ENCODE measurements at regions not wholly inside any gene's neighbourhood (a gene's known extent, or its start where the extent isn't known, plus 50 kb on each side); places are given as distances from the start of the nearest gene placed in this dataset.

DNA sequence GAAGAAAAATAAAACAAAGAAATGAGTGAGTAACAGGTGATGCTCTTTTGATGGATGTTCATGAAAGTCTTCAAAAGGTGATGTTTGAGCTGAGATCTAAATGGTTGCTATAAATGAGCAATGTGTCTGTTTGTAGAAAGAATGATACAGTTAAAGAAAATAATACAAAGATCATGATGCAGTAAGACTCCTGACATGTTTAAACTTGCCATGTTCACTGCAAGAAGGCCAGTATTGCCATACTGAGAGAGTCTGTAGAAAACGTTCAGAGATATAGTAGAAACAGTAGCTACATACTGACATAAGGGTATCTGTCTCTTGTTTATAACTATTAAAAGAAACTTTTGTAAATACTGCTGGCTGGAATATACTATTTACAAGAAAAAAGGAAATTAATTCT, 1609.2 kb upstream of the ACO1 start:
- Histone ChIP-seq H3K4me1 (ENCODE audit: control insufficient read depth, insufficient read depth, low read length) (no peaks in the 10 kb centered on the region), H3K27me3 (ENCODE audit: control insufficient read depth, insufficient read depth, low read length) (no peaks in the 10 kb centered on the region), H4K20me1 (ENCODE audit: insufficient read depth, low read length) (no peaks in the 10 kb centered on the region), H2BK20ac (ENCODE audit: low read depth, low read length) (no peak overlapping the region), H3K4ac (ENCODE audit: low read depth, low read length) (no peak overlapping the region), H2AK5ac (ENCODE audit: low read depth, low read length) (no peak overlapping the region), H3K23ac (ENCODE audit: low read depth, low read length) (no peak overlapping the region), H3K4me3 (ENCODE audit: insufficient read depth, low read depth, low read length) (no peak overlapping the region), H2BK15ac (ENCODE audit: low read depth, low read length) (no peak overlapping the region), H4K8ac (ENCODE audit: low read depth in 2 of 2, low read length in 2 of 2) (no peak overlapping the region), H3K27ac (ENCODE audit: insufficient read depth, low read length) (no peak overlapping the region), H2AFZ (replicated peaks; ENCODE audit: low read length, poor library complexity) (no peak overlapping the region), H2AK9ac (replicated peaks; ENCODE audit: low read depth, low read length, poor library complexity) (no peak overlapping the region), H2BK120ac (ENCODE audit: low read depth, low read length) (no peak overlapping the region), H3K56ac (ENCODE audit: extremely low read depth, insufficient read depth, low read length) (no peak overlapping the region), H4K91ac (ENCODE audit: insufficient read depth, low read depth, low read length) (no peak overlapping the region), H3K4me2 (ENCODE audit: low read depth, low read length) (no peak overlapping the region), H4K5ac (ENCODE audit: low read depth, low read length) (no peak overlapping the region), H3K36me3 (ENCODE audit: control insufficient read depth, insufficient read depth, low read length) (no peaks in the 10 kb centered on the region), H3K9ac (ENCODE audit: low read depth, low read length) (no peak overlapping the region), H3K9me3 (ENCODE audit: control insufficient read depth, insufficient read depth, low read length) (peaks cover 13% of the 10 kb centered on the region), H3K9me1 (ENCODE audit: insufficient read depth, low read length) (no peaks in the 10 kb centered on the region), H3K79me1 (ENCODE audit: low read depth in 1 of 2, low read length in 2 of 2) (no peaks in the 10 kb centered on the region), H3K14ac (replicated peaks; ENCODE audit: low read depth, low read length) (no peak overlapping the region), H2BK5ac (ENCODE audit: low read depth, low read length, poor library complexity, severe bottlenecking) (no peak overlapping the region), H3K18ac (ENCODE audit: low read depth, low read length) (no peak overlapping the region)
- dilution Hi-C loops (cut with HindIII; ENCODE audit: low sequenced_read_pairs, unreplicated experiment) (no loop called here), intact Hi-C loops (cut with micrococcal nuclease) (no loop called here), in situ Hi-C loops (cut with MboI; ENCODE audit: low sequenced_read_pairs) (no loop called here)
- TF ChIP-seq MXI1 (IDR thresholded peaks at IDR 0.05; ENCODE audit: borderline replicate concordance, low read depth, low read length): no peak
- no peak for TF ChIP-seq RCOR1 (IDR thresholded peaks at IDR 0.05; ENCODE audit: insufficient replicate concordance, low read length)
- TF ChIP-seq NFE2L2 (IDR thresholded peaks at IDR 0.05; ENCODE audit: low read depth, low read length): no peak
- TF ChIP-seq, protein P1, sequence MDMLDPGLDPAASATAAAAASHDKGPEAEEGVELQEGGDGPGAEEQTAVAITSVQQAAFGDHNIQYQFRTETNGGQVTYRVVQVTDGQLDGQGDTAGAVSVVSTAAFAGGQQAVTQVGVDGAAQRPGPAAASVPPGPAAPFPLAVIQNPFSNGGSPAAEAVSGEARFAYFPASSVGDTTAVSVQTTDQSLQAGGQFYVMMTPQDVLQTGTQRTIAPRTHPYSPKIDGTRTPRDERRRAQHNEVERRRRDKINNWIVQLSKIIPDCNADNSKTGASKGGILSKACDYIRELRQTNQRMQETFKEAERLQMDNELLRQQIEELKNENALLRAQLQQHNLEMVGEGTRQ (IDR thresholded peaks at IDR 0.05; ENCODE audit: low read depth, low read length): no peak
- no peak for TF ChIP-seq CEBPB (IDR thresholded peaks at IDR 0.05; ENCODE audit: low read depth, low read length)
- no peak for TF ChIP-seq BHLHE40 (IDR thresholded peaks at IDR 0.05; ENCODE audit: low read depth, low read length)
- TF ChIP-seq FOS (IDR thresholded peaks at IDR 0.05; ENCODE audit: low read depth, low read length): no peak
- TF ChIP-seq SMC3 (IDR thresholded peaks at IDR 0.05; ENCODE audit: low read depth, low read length): no peak
- no peak for TF ChIP-seq MAZ (IDR thresholded peaks at IDR 0.05; ENCODE audit: borderline replicate concordance, low read depth, low read length)
- TF ChIP-seq RFX5 (IDR thresholded peaks at IDR 0.05; ENCODE audit: low read depth, low read length): no peak
- no peak for TF ChIP-seq CHD1 (IDR thresholded peaks at IDR 0.05; ENCODE audit: low read depth, low read length)
- TF ChIP-seq, protein P2, sequence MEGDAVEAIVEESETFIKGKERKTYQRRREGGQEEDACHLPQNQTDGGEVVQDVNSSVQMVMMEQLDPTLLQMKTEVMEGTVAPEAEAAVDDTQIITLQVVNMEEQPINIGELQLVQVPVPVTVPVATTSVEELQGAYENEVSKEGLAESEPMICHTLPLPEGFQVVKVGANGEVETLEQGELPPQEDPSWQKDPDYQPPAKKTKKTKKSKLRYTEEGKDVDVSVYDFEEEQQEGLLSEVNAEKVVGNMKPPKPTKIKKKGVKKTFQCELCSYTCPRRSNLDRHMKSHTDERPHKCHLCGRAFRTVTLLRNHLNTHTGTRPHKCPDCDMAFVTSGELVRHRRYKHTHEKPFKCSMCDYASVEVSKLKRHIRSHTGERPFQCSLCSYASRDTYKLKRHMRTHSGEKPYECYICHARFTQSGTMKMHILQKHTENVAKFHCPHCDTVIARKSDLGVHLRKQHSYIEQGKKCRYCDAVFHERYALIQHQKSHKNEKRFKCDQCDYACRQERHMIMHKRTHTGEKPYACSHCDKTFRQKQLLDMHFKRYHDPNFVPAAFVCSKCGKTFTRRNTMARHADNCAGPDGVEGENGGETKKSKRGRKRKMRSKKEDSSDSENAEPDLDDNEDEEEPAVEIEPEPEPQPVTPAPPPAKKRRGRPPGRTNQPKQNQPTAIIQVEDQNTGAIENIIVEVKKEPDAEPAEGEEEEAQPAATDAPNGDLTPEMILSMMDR (conservative IDR thresholded peaks at IDR 0.05; ENCODE audit: low read depth, low read length): no peak
- no peak for TF ChIP-seq POLR2A (IDR thresholded peaks at IDR 0.05; ENCODE audit: low read depth, low read length)
- TF ChIP-seq, protein P3, sequence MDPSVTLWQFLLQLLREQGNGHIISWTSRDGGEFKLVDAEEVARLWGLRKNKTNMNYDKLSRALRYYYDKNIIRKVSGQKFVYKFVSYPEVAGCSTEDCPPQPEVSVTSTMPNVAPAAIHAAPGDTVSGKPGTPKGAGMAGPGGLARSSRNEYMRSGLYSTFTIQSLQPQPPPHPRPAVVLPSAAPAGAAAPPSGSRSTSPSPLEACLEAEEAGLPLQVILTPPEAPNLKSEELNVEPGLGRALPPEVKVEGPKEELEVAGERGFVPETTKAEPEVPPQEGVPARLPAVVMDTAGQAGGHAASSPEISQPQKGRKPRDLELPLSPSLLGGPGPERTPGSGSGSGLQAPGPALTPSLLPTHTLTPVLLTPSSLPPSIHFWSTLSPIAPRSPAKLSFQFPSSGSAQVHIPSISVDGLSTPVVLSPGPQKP (IDR thresholded peaks at IDR 0.05; ENCODE audit: borderline replicate concordance, low read depth, low read length): no peak
- TF ChIP-seq MAFK (IDR thresholded peaks at IDR 0.05; ENCODE audit: low read depth, low read length): no peak
- no peak for TF ChIP-seq RAD21 (IDR thresholded peaks at IDR 0.05; ENCODE audit: low read length)
- no TSS peak for BruUV-seq (replicated peaks)
- DNase-seq: no peak
- CTCF ChIA-PET: no interaction called here
- POLR2A ChIA-PET (ENCODE audit: unreplicated experiment): no interaction called here
- no CpG with 5 or more reads among the region's 1 CpG for WGBS, 2 experiments (ENCODE audit: extremely low coverage in 2 of 2, insufficient read length in 1 of 2)
- ATAC-seq (ENCODE audit: low read depth): no peak
